RWPE2 (cell line): ENCODE measurements at regions not wholly inside any gene's neighbourhood (a gene's known extent, or its start where the extent isn't known, plus 50 kb on each side); places are given as distances from the start of the nearest gene placed in this dataset.

Experiments used
- ATAC-seq: fragments of 200-7000 bp; cut with Tn5 transposase; 3 replicates; pipeline ENCODE4 v1.9.1; 2021; ENCODE audit warnings: low read depth
- DNase-seq: peaks from one replicate; pipeline ENCODE4 v3.0.0-alpha.2; 2020; ENCODE audit warnings: low spot score
- H3K27ac ChIP-seq: fragments of 450-650 bp; 2 replicates; pipeline ENCODE4 v1.5.1; 2017; ENCODE audit warnings: mild to moderate bottlenecking; ENCODE audit not compliant: poor library complexity, severe bottlenecking
- H3K27me3 ChIP-seq: fragments of 250-450 bp; sonication (Bioruptor Pico); 2 replicates; pipeline ENCODE4 v1.5.1; 2021; ENCODE audit warnings: mild to moderate bottlenecking, moderate library complexity; ENCODE audit not compliant: insufficient read depth, poor library complexity, severe bottlenecking
- H3K36me3 ChIP-seq: fragments of 250-450 bp; sonication (Bioruptor Pico); 2 replicates; pipeline ENCODE4 v1.5.1; 2020; ENCODE audit warnings: low read depth, mild to moderate bottlenecking, moderate library complexity
- H3K4me1 ChIP-seq: fragments of 250-450 bp; sonication (Bioruptor Pico); 2 replicates; pipeline ENCODE4 v1.5.1; 2021; ENCODE audit warnings: mild to moderate bottlenecking, moderate library complexity; ENCODE audit not compliant: insufficient read depth, poor library complexity, severe bottlenecking
- H3K4me3 ChIP-seq: fragments of 250-450 bp; sonication (Bioruptor Pico); 2 replicates; pipeline ENCODE4 v1.5.1; 2021; ENCODE audit warnings: mild to moderate bottlenecking, moderate library complexity; ENCODE audit not compliant: severe bottlenecking
- H3K9me3 ChIP-seq: fragments of 250-450 bp; sonication (Bioruptor Pico); 2 replicates; pipeline ENCODE4 v1.5.1; 2021; ENCODE audit warnings: mild to moderate bottlenecking, moderate library complexity; ENCODE audit not compliant: severe bottlenecking
- TF ChIP-seq, protein P1 (sequence below): fragments of 450-650 bp; IDR thresholded peaks from one replicate; pipeline ENCODE4 v1.5.1; 2017; ENCODE audit warnings: mild to moderate bottlenecking, moderate library complexity; ENCODE audit not compliant: poor library complexity, severe bottlenecking

GRCh38 chr5:175383350-175383749, 60.6 kb downstream of the DRD1 start:
- DNase-seq (no peak), ATAC-seq (no peak)
- H3K27ac ChIP-seq = no peak overlapping the region

GRCh38 chr5:175382171-175382570, 61.8 kb downstream of the DRD1 start:
- DNase-seq (no peak), ATAC-seq (no peak)
- no peaks in the 10 kb centered on the region for H3K27me3 ChIP-seq
- H3K4me3 ChIP-seq = no peak overlapping the region
- TF ChIP-seq, protein P1, sequence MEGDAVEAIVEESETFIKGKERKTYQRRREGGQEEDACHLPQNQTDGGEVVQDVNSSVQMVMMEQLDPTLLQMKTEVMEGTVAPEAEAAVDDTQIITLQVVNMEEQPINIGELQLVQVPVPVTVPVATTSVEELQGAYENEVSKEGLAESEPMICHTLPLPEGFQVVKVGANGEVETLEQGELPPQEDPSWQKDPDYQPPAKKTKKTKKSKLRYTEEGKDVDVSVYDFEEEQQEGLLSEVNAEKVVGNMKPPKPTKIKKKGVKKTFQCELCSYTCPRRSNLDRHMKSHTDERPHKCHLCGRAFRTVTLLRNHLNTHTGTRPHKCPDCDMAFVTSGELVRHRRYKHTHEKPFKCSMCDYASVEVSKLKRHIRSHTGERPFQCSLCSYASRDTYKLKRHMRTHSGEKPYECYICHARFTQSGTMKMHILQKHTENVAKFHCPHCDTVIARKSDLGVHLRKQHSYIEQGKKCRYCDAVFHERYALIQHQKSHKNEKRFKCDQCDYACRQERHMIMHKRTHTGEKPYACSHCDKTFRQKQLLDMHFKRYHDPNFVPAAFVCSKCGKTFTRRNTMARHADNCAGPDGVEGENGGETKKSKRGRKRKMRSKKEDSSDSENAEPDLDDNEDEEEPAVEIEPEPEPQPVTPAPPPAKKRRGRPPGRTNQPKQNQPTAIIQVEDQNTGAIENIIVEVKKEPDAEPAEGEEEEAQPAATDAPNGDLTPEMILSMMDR = no peak
- H3K27ac ChIP-seq = no peak overlapping the region
- no peaks in the 10 kb centered on the region for H3K36me3 ChIP-seq
- H3K9me3 ChIP-seq = no peaks in the 10 kb centered on the region
- peaks cover 18% of the 10 kb centered on the region for H3K4me1 ChIP-seq

More at GRCh38 chr5:175383350-175383749, 60.6 kb downstream of the DRD1 start:
- peaks cover 9% of the 10 kb centered on the region for H3K4me1 ChIP-seq
- H3K9me3 ChIP-seq = no peaks in the 10 kb centered on the region
- no peaks in the 10 kb centered on the region for H3K27me3 ChIP-seq
- TF ChIP-seq, protein P1 = no peak
- no peak overlapping the region for H3K4me3 ChIP-seq
- H3K36me3 ChIP-seq = no peaks in the 10 kb centered on the region

- DNase-seq (no peak), ATAC-seq (no peak)
- Histone ChIP-seq H3K4me3 (no peak overlapping the region), H3K27me3 (no peaks in the 10 kb centered on the region), H3K27ac (no peak overlapping the region), H3K4me1 (peaks cover 18% of the 10 kb centered on the region), H3K9me3 (no peaks in the 10 kb centered on the region), H3K36me3 (no peaks in the 10 kb centered on the region)
- TF ChIP-seq, protein P1 = no peak
Observed at GRCh38 chr5:175381130-175381529, 62.9 kb downstream of the DRD1 start.

GRCh38 chr5:175380701-175381100, 63.3 kb downstream of the DRD1 start:
- Histone ChIP-seq H3K27me3 (no peaks in the 10 kb centered on the region), H3K9me3 (no peaks in the 10 kb centered on the region), H3K4me1 (peaks cover 18% of the 10 kb centered on the region), H3K36me3 (no peaks in the 10 kb centered on the region), H3K27ac (no peak overlapping the region), H3K4me3 (no peak overlapping the region)
- no peak for DNase-seq
- no peak for ATAC-seq
- TF ChIP-seq, protein P1 = no peak

DNA sequence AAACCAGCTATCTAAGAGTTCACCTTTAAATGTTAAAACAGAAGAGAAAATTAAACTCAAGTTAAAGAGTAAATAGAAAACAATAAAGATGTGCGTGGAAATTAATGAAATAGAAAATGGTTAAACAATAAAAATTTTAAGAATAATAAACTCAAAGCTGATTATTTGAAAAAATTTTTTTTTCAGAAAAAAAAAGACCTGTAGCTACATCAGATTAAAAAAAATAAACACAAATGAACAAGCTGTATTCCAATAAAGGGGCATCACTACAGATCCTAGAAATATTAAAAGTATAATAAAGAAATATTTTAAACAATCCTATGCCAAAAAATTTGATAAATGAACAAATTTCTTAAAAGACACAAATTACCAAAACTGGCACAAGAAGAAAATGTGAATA, 64.1 kb downstream of the DRD1 start:
- H3K9me3 ChIP-seq = no peaks in the 10 kb centered on the region
- H3K27me3 ChIP-seq = no peaks in the 10 kb centered on the region
- no peaks in the 10 kb centered on the region for H3K36me3 ChIP-seq
- no peak overlapping the region for H3K27ac ChIP-seq
- ATAC-seq = no peak
- DNase-seq = no peak
- peaks cover 16% of the 10 kb centered on the region for H3K4me1 ChIP-seq
- TF ChIP-seq, protein P1 = no peak
- no peak overlapping the region for H3K4me3 ChIP-seq
